Panc1 (cell line): ENCODE measurements at regions not wholly inside any gene's neighbourhood (a gene's known extent, or its start where the extent isn't known, plus 50 kb on each side); places are given as distances from the start of the nearest gene placed in this dataset.

ENCODE experiments used
- ATAC-seq: fragments of 200-7000 bp; cut with Tn5 transposase; 2 replicates; pipeline ENCODE4 v1.9.1; 2020; ENCODE audit warnings: mild to moderate bottlenecking, moderate library complexity
- BruUV-seq: library from RNA; stranded (reverse); fragments of 400-500 nt; replicated peaks from 2 replicates; lab custom pipeline; 2021; lab: Mats Ljungman, UMichigan
- CTCF ChIA-PET: fragments of 300-600 bp; sonication (Branson Sonifier 250); formaldehyde crosslinking; loops from one replicate; lab custom pipeline; 2022; ENCODE audit warnings: antibody characterized with exemption; lab: Charles Lee
- POLR2A ChIA-PET: fragments of 300-600 bp; sonication (Branson Sonifier 250); formaldehyde crosslinking; loops from one replicate; lab custom pipeline; 2022; ENCODE audit warnings: antibody characterized with exemption; lab: Charles Lee
- DNase-seq: peaks from one replicate; pipeline ENCODE4 v3.0.0-alpha.2; 2010; ENCODE audit warnings: low read depth, low spot score
- H3K27ac ChIP-seq: 2 replicates; pipeline ENCODE4 v1.5.1; 2011; ENCODE audit warnings: mild to moderate bottlenecking, low read length, inconsistent platforms
- H3K27me3 ChIP-seq: fragments of 200-500 bp; sonication (Bioruptor generic); 2 replicates; pipeline ENCODE4 v1.6.0; 2014; ENCODE audit warnings: low read length, inconsistent platforms; ENCODE audit not compliant: control insufficient read depth, insufficient read depth
- H3K36me3 ChIP-seq: fragments of 200-500 bp; sonication (Bioruptor generic); 2 replicates; pipeline ENCODE4 v1.5.1; 2014; ENCODE audit warnings: inconsistent platforms, mild to moderate bottlenecking, low read length, moderate library complexity; ENCODE audit not compliant: control insufficient read depth, insufficient read depth
- H3K4me1 ChIP-seq: 2 replicates; pipeline ENCODE4 v1.5.1; 2011; ENCODE audit warnings: inconsistent platforms, mild to moderate bottlenecking, low read length, moderate library complexity; ENCODE audit not compliant: control insufficient read depth, insufficient read depth
- H3K4me3 ChIP-seq, 2 experiments: 2 replicates each; pipeline ENCODE4 v1.5.1; 2011 to 2012; ENCODE audit warnings: low read depth in 2 of 2, low read length in 2 of 2, mild to moderate bottlenecking in 2 of 2, inconsistent platforms in 1 of 2, moderate library complexity in 1 of 2
- H3K9me3 ChIP-seq: fragments of 200-500 bp; sonication (Bioruptor generic); 2 replicates; pipeline ENCODE4 v1.5.1; 2014; ENCODE audit warnings: low read depth, mild to moderate bottlenecking, inconsistent platforms, low read length, moderate library complexity; ENCODE audit not compliant: control insufficient read depth, insufficient read depth
- CTCF ChIP-seq: fragments of 450-650 bp; IDR thresholded peaks from 2 replicates; pipeline ENCODE4 v1.5.1; 2017; ENCODE audit warnings: mild to moderate bottlenecking
- POLR2AphosphoS5 ChIP-seq: IDR thresholded peaks from 2 replicates; pipeline ENCODE4 v1.6.1; 2012; ENCODE audit warnings: mild to moderate bottlenecking, low read depth, low read length, moderate library complexity
- REST ChIP-seq, 2 experiments: IDR thresholded peaks; 2 replicates each; pipeline ENCODE4 v1.6.1; 2011 to 2012; ENCODE audit warnings: low read depth in 2 of 2, control low read depth in 1 of 2, low read length in 1 of 2, mild to moderate bottlenecking in 1 of 2, moderate library complexity in 1 of 2; ENCODE audit not compliant: insufficient read depth in 1 of 2
- SIN3A ChIP-seq: IDR thresholded peaks from 2 replicates; pipeline ENCODE4 v1.6.1; 2012; ENCODE audit warnings: low read depth, mild to moderate bottlenecking, low read length, moderate library complexity, borderline replicate concordance; ENCODE audit not compliant: insufficient read depth
- TCF7L2 ChIP-seq: IDR thresholded peaks from 2 replicates; pipeline ENCODE4 v1.6.1; 2011; ENCODE audit warnings: mild to moderate bottlenecking, low read depth, low read length, inconsistent platforms
- in situ Hi-C: cut with HindIII; loops from 2 replicates; pipeline ENCODE4 v1.10.0; 2016; ENCODE audit warnings: low sequenced_read_pairs, low pct_unique_long_range_greater_than_20kb
- intact Hi-C: fragments of 100-400 bp; cut with micrococcal nuclease; formaldehyde crosslinking; loops from one replicate; pipeline ENCODE4 v1.10.0; 2022; ENCODE audit not compliant: unreplicated experiment

GRCh38 chr1:14014929-14015328, 314.9 kb downstream of the PRDM2 start:
- Histone ChIP-seq H3K27ac (no peak overlapping the region), H3K27me3 (0 out of 2 replicates have a peak, but pooled peaks cover 3% of the 10 kb centered on the region), H3K4me1 (no peaks in the 10 kb centered on the region), H3K36me3 (no peaks in the 10 kb centered on the region), H3K4me3 (no peak overlapping the region), H3K9me3 (no peaks in the 10 kb centered on the region)
- ATAC-seq (no peak), DNase-seq (no peak)
- CTCF ChIA-PET: no interaction called here
- in situ Hi-C loops (no loop called here), intact Hi-C loops (no loop called here)
- BruUV-seq: no TSS peak
- POLR2A ChIA-PET: no interaction called here
- TF ChIP-seq TCF7L2 (no peak), REST (IDR thresholded peaks at IDR 0.05; ENCODE audit: insufficient read depth in 1 of 2, low read depth in 2 of 2, low read length in 1 of 2) (no peak), CTCF (no peak), POLR2AphosphoS5 (no peak), SIN3A (no peak)

GRCh38 chr1:14015917-14016316, 315.9 kb downstream of the PRDM2 start:
- TF ChIP-seq CTCF (no peak), REST (IDR thresholded peaks at IDR 0.05; ENCODE audit: insufficient read depth in 1 of 2, low read depth in 2 of 2, low read length in 1 of 2) (no peak), POLR2AphosphoS5 (no peak), SIN3A (no peak), TCF7L2 (no peak)
- POLR2A ChIA-PET: no interaction called here
- Histone ChIP-seq H3K27ac (no peak overlapping the region), H3K27me3 (0 out of 2 replicates have a peak, but pooled peaks cover 3% of the 10 kb centered on the region), H3K4me3 (no peak overlapping the region), H3K4me1 (no peaks in the 10 kb centered on the region), H3K9me3 (no peaks in the 10 kb centered on the region), H3K36me3 (no peaks in the 10 kb centered on the region)
- CTCF ChIA-PET: no interaction called here
- no peak for DNase-seq
- in situ Hi-C loops (no loop called here), intact Hi-C loops (no loop called here)
- no peak for ATAC-seq
- no TSS peak for BruUV-seq
